ENCODE measurements at regions not wholly inside any gene's neighbourhood (a gene's known extent, or its start where the extent isn't known, plus 50 kb on each side); places are given as distances from the start of the nearest gene placed in this dataset.

GRCh38 chr4:14607001-14607400, 395.3 kb upstream of the CPEB2 start:
- no peaks in the 10 kb centered on the region for H3K79me2 ChIP-seq (ENCODE audit: insufficient read depth, low read length)
- H3K14ac ChIP-seq (ENCODE audit: insufficient read depth, low read length), result no peak overlapping the region
- H3T11ph ChIP-seq (ENCODE audit: low read length), result no peak overlapping the region
- H2BK12ac ChIP-seq (ENCODE audit: insufficient read length, low read depth, low read length), result no peak overlapping the region
- H3K27ac Mint-ChIP-seq, result no peak overlapping the region
- H4K91ac ChIP-seq (ENCODE audit: insufficient read length, low read depth, low read length), result no peak overlapping the region
- H2AK5ac ChIP-seq (ENCODE audit: insufficient read length, low read length), result no peak overlapping the region
- H3K9ac ChIP-seq (ENCODE audit: extremely low read depth, insufficient read length, low read length), result no peak overlapping the region
- no peak overlapping the region for H2AFZ ChIP-seq (ENCODE audit: low read length)
- H3K23ac ChIP-seq (ENCODE audit: insufficient read length, low read depth, low read length), result no peak overlapping the region
- H3K36me3 Mint-ChIP-seq (ENCODE audit: insufficient read depth in 1 of 3, low read depth in 3 of 3), result no peaks in the 10 kb centered on the region
- H3K9me3 ChIP-seq (ENCODE audit: control insufficient read depth, low read depth, low read length), result no peaks in the 10 kb centered on the region
- no peak overlapping the region for H2BK120ac ChIP-seq (ENCODE audit: low read depth, low read length, poor library complexity, severe bottlenecking)
- H2BK15ac ChIP-seq (ENCODE audit: low read depth, low read length), result no peak overlapping the region
- no peaks in the 10 kb centered on the region for H3K23me2 ChIP-seq (ENCODE audit: insufficient read length, low read depth, low read length, poor library complexity, severe bottlenecking)
- H3K27ac ChIP-seq (ENCODE audit: insufficient read length, low read depth, low read length), result no peak overlapping the region
- TF ChIP-seq, protein P1, sequence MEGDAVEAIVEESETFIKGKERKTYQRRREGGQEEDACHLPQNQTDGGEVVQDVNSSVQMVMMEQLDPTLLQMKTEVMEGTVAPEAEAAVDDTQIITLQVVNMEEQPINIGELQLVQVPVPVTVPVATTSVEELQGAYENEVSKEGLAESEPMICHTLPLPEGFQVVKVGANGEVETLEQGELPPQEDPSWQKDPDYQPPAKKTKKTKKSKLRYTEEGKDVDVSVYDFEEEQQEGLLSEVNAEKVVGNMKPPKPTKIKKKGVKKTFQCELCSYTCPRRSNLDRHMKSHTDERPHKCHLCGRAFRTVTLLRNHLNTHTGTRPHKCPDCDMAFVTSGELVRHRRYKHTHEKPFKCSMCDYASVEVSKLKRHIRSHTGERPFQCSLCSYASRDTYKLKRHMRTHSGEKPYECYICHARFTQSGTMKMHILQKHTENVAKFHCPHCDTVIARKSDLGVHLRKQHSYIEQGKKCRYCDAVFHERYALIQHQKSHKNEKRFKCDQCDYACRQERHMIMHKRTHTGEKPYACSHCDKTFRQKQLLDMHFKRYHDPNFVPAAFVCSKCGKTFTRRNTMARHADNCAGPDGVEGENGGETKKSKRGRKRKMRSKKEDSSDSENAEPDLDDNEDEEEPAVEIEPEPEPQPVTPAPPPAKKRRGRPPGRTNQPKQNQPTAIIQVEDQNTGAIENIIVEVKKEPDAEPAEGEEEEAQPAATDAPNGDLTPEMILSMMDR (conservative IDR thresholded peaks at IDR 0.05), result no peak
- H3K9me3 Mint-ChIP-seq, result no peaks in the 10 kb centered on the region
- no peak for DNase-seq
- no peaks in the 10 kb centered on the region for H4K20me1 ChIP-seq (ENCODE audit: control insufficient read depth, insufficient read depth, insufficient read length)
- peaks cover 2% of the 10 kb centered on the region; the same call in 1 of the 2 replicates for H3K27me3 Mint-ChIP-seq (ENCODE audit: low read depth)
- no peak overlapping the region for H3K56ac ChIP-seq (ENCODE audit: insufficient read length, low read depth, low read length)
- H4K8ac ChIP-seq (replicated peaks; ENCODE audit: insufficient read length, low read depth, low read length), result no peak overlapping the region
- H2BK20ac ChIP-seq (ENCODE audit: low read depth, low read length, poor library complexity, severe bottlenecking), result no peak overlapping the region
- H3K18ac ChIP-seq (ENCODE audit: insufficient read length, low read depth, low read length), result no peak overlapping the region
- WGBS (ENCODE audit: extremely low coverage, insufficient read length, low lambda C conversion rate), result no CpG with 5 or more reads among the region's 3 CpGs
- no peak overlapping the region for H3K4me3 Mint-ChIP-seq
- no peak overlapping the region for H4K5ac ChIP-seq (ENCODE audit: insufficient read length, low read depth, low read length)
- peaks cover 9 to 10% of the 10 kb centered on the region in 2 experiments for H3K4me1 Mint-ChIP-seq
- no peaks in the 10 kb centered on the region for H3K27me3 ChIP-seq (ENCODE audit: insufficient read depth, low read length)
- no peak overlapping the region for H3K4me2 ChIP-seq (ENCODE audit: insufficient read depth, insufficient read length, low read length)
- no peak overlapping the region for H2BK5ac ChIP-seq (ENCODE audit: insufficient read length, low read length)
- no peaks in the 10 kb centered on the region for H3K79me1 ChIP-seq (ENCODE audit: insufficient read depth, low read depth, low read length, poor library complexity, severe bottlenecking)
- no peaks in the 10 kb centered on the region; the same call in 1 of the 2 replicates for H3K4me1 ChIP-seq (ENCODE audit: insufficient read depth, low read length)
- H3K4ac ChIP-seq (ENCODE audit: low read depth, low read length), result no peak overlapping the region

All from H9 (cell line).